Right lobe of liver (tissue), 6 donors: ENCODE measurements at regions not wholly inside any gene's neighbourhood (a gene's known extent, or its start where the extent isn't known, plus 50 kb on each side); places are given as distances from the start of the nearest gene placed in this dataset.

Experiments
- ATAC-seq, 4 donors: fragments of 200-7000 bp; cut with Tn5 transposase; one replicate each; pipeline ENCODE4 v1.9.1; 2020; ENCODE audit warnings: mild to moderate bottlenecking in 4 of 4, moderate library complexity in 4 of 4
- DNase-seq, 3 donors: peaks; one replicate each; pipeline ENCODE4 v3.0.0-alpha.2; 2020
- H3K27ac ChIP-seq, 3 donors: fragments of 200-600 bp; one replicate each; pipeline ENCODE4 v1.8.0; 2022
- H3K27me3 ChIP-seq, 2 donors: fragments of 200-600 bp; one replicate each; pipeline ENCODE4 v1.8.0; 2022
- H3K36me3 ChIP-seq, 4 donors: fragments of 200-600 bp; sonication (generic) in 1 of 4; one replicate each; pipeline versions ENCODE4 v1.5.1 to v1.8.0; 2017 to 2022; ENCODE audit warnings: control low read depth in 1 of 4
- H3K4me1 ChIP-seq, 4 donors: fragments of 200-600 bp; sonication (generic) in 1 of 4; one replicate each; pipeline versions ENCODE4 v1.5.1 to v1.8.0; 2017 to 2022; ENCODE audit warnings: control low read depth in 1 of 4
- H3K4me3 ChIP-seq, 3 donors: fragments of 200-600 bp; one replicate each; pipeline ENCODE4 v1.8.0; 2022
- H3K9me3 ChIP-seq, 4 donors: fragments of 200-600 bp; sonication (generic) in 1 of 4; one replicate each; pipeline versions ENCODE4 v1.5.1 to v1.8.0; 2017 to 2022; ENCODE audit warnings: control low read depth in 1 of 4
- POLR2A ChIP-seq: fragments of 450-650 bp; IDR thresholded peaks from one replicate; pipeline ENCODE4 v1.6.1; 2017; ENCODE audit warnings: antibody characterized with exemption, mild to moderate bottlenecking
- WGBS: methylation state at CpG from one replicate; pipeline ENCODE4 v1.1.6; 2018; ENCODE audit warnings: low coverage, low lambda C conversion rate; ENCODE audit not compliant: insufficient coverage; ENCODE audit errors: missing lambda C conversion rate; 5-methylcytosine and 5-hydroxymethylcytosine counted together
- intact Hi-C, 2 donors: fragments of 100-400 bp; cut with DNase I; formaldehyde crosslinking; loops; one replicate each; pipeline versions ENCODE4 v1.11.2 to v1.14.1; 2022
- TF ChIP-seq, protein P1 (sequence below), 4 donors: fragments of 200-600 bp in 3 of 4; fragments of 450-650 bp in 1 of 4; IDR thresholded peaks; one replicate each; pipeline versions ENCODE4 v1.5.1 to v1.8.0; 2016 to 2022; ENCODE audit warnings: antibody characterized with exemption in 4 of 4, mild to moderate bottlenecking in 2 of 4
- donor health status: DM: no; HTN: yes; CAD: no.
- donor health status: DM: no; HTN: no; CAD: no.
- donor health status: DM: no; HTN: no; CAD: no.
- donor health status: DM: no; HTN: yes; CAD: no.
- donor health status: DM: no; HTN: yes; CAD: no.

DNA sequence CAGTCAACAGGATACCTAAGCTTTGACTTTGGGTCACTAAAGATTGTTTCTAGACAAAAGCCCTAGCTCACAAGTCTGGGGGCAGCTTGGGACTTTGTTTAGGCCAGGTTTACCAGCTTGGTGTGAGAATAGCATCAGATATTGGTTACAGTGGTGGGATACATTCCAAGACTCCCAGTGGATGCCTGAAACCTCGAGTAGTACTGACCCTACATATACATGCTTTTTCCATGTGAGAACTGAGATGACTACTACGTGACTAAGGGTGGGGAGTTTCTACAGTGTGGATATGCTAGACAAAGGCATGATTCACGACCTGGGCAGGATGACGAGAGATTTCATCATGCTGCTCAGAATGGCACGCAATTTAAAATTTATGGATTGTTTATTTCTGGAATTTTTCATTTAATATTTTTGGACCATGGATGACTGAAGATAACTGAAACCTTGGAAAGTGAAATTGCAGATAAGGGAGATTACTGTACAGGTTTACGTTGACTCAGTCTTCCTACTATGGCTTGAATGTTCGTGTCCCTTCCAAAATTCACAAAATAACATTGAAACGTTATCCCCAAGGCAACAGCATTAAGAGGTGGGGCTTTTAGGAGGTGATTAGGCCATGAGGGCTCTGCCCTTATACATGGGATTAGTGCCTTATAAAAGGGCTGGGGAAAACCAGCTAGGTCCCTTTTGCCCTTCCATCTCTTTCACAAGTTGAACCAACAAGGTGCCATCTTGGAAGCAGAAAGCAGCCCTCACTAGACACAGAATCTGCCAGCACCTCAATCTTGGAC is 50.2 kb upstream of the CTAGE1 start:
- intact Hi-C loops = no loop called here
- no peak for ATAC-seq
- Histone ChIP-seq H3K9me3 (no peaks in the 10 kb centered on the region), H3K4me3 (no peak overlapping the region), H3K4me1 (peaks cover 0 to 26% (median 13%) of the 10 kb centered on the region in 4 donors), H3K27me3 (no peaks in the 10 kb centered on the region), H3K36me3 (no peaks in the 10 kb centered on the region), H3K27ac (no peak overlapping the region)
- TF ChIP-seq, protein P1, sequence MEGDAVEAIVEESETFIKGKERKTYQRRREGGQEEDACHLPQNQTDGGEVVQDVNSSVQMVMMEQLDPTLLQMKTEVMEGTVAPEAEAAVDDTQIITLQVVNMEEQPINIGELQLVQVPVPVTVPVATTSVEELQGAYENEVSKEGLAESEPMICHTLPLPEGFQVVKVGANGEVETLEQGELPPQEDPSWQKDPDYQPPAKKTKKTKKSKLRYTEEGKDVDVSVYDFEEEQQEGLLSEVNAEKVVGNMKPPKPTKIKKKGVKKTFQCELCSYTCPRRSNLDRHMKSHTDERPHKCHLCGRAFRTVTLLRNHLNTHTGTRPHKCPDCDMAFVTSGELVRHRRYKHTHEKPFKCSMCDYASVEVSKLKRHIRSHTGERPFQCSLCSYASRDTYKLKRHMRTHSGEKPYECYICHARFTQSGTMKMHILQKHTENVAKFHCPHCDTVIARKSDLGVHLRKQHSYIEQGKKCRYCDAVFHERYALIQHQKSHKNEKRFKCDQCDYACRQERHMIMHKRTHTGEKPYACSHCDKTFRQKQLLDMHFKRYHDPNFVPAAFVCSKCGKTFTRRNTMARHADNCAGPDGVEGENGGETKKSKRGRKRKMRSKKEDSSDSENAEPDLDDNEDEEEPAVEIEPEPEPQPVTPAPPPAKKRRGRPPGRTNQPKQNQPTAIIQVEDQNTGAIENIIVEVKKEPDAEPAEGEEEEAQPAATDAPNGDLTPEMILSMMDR (IDR thresholded peaks at IDR 0.05) = no peak
- TF ChIP-seq POLR2A = no peak
- DNase-seq = no peak
- WGBS = 94% methylated on average over 8 of the region's 8 CpGs

DNA sequence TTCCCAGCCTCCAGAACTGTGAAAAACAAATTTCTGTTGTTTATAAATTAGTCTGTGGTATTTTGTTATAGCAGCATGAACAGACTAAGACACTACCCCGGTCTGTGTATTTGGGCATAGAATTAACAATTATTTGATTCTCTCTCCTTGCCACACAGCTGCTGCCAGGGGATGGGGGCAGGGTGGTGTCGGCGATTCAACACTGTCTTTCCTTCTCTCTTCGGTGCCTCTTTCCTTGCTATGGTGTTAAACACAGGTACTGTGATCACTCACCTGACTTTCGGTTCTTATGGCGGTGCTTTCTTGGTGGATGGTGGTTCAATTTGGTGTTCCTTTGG is 50.8 kb upstream of the CTAGE1 start:
- Histone ChIP-seq H3K4me3 (no peak overlapping the region), H3K9me3 (no peaks in the 10 kb centered on the region), H3K4me1 (peaks cover 0 to 26% (median 13%) of the 10 kb centered on the region in 4 donors), H3K27ac (no peak overlapping the region), H3K36me3 (no peaks in the 10 kb centered on the region), H3K27me3 (no peaks in the 10 kb centered on the region)
- ATAC-seq = no peak
- no peak for DNase-seq
- TF ChIP-seq, protein P1 (IDR thresholded peaks at IDR 0.05) = no peak
- no peak for TF ChIP-seq POLR2A
- intact Hi-C loops = no loop called here
- WGBS = 100% methylated on average over 5 of the region's 6 CpGs

DNA sequence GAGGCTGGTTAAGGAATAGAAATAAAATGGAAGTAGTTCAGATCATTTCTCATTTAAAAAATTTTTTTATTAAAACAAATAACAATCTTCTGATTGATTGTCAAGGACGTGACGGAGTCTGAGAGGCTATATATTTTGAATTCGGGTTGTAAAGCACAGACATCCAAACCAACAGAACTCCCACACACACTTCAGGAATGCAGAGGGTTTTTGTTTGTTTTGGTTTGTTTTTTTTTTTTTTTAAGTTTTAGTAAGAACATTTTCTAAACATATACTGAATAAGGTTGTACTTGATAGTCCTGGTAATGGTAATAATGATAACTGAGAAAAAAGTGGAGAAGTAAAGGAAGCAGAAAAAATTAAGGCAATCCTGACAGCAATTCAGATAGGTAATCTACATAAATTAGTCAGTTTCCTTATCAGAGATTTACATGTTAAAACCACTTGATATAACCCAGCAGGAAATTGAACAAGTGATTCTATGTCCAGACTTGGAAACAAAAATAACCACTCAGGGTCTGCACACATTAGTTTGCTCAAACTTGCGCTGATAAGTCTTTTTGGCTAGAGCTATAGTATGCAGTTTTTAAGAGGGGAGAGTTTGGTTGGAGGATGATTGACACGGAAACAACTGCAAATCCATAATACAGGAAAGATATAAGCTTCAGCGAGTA is 51.5 kb upstream of the CTAGE1 start:
- intact Hi-C loops = no loop called here
- H3K4me3 ChIP-seq = no peak overlapping the region

DNA sequence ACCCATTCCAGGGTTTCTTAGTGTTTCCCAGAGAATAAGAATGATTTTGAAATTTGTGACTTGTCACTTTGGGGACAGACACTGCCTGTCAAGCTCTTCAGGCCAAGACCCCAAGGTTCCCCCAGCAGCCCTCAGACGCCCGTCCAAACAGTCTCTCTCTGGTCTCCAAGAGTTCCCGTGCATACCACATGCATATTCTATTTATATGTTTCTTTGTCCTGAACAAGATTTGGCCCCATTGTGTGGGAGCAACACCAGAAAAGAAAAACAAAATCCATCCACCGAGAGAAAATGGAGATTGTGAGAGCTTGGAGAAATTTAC is 52.2 kb upstream of the CTAGE1 start:
- H3K36me3 ChIP-seq = no peaks in the 10 kb centered on the region
- H3K27ac ChIP-seq = no peak overlapping the region
- ATAC-seq (no peak), DNase-seq (no peak)
- H3K4me3 ChIP-seq = no peak overlapping the region
- WGBS = 64% methylated on average over 4 of the region's 4 CpGs
- peaks cover 0 to 26% (median 13%) of the 10 kb centered on the region in 4 donors for H3K4me1 ChIP-seq
- TF ChIP-seq POLR2A = no peak
- TF ChIP-seq, protein P1 (IDR thresholded peaks at IDR 0.05) = no peak
- H3K27me3 ChIP-seq = no peaks in the 10 kb centered on the region
- H3K9me3 ChIP-seq = no peaks in the 10 kb centered on the region
- intact Hi-C loops = no loop called here

More for the DNA sequence above, 51.5 kb upstream of the CTAGE1 start:
- 83% methylated on average over 6 of the region's 6 CpGs for WGBS
- H3K9me3 ChIP-seq = no peaks in the 10 kb centered on the region
- peaks cover 0 to 26% (median 13%) of the 10 kb centered on the region in 4 donors for H3K4me1 ChIP-seq
- H3K36me3 ChIP-seq = no peaks in the 10 kb centered on the region
- DNase-seq (no peak), ATAC-seq (no peak)
- TF ChIP-seq, protein P1 (IDR thresholded peaks at IDR 0.05) = no peak
- TF ChIP-seq POLR2A = no peak
- H3K27me3 ChIP-seq = no peaks in the 10 kb centered on the region
- no peak overlapping the region for H3K27ac ChIP-seq
